GM18951 (cell line): ENCODE measurements at regions not wholly inside any gene's neighbourhood (a gene's known extent, or its start where the extent isn't known, plus 50 kb on each side); places are given as distances from the start of the nearest gene placed in this dataset.

Experiments
- POLR2A ChIP-seq: IDR thresholded peaks from 4 replicates; pipeline ENCODE4 v1.6.1; 2011; ENCODE audit warnings: mild to moderate bottlenecking; ENCODE audit not compliant: insufficient read length, insufficient read depth; ENCODE audit errors: extremely low read depth
- in situ Hi-C: fragments of 300-500 bp; cut with MboI; formaldehyde crosslinking; loops from one replicate; pipeline ENCODE4 v1.12.0; 2022; ENCODE audit warnings: low sequenced_read_pairs, mixed read lengths, inconsistent platforms; ENCODE audit not compliant: unreplicated experiment

DNA sequence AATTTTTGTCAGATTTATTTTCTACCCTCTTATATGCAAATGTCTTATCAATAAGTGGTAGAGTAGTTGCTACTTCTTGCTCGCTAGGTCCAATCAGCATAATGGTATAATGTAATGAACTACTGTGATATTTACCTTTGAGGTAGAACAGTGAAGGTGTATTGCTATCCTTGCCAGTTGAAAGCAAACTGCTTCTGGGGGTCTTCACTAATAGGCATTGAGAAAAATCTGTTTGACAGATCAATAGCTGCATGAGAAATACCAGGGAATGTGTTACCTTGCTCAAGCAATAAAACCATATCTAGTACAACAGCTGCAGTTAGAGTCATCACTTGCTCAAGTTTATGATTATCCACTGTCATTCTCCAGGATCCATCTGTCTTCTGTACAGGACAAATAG is 50.1 kb upstream of the EFEMP1 start:
- TF ChIP-seq POLR2A: no peak
- in situ Hi-C loops: loop anchor here (25.0 kb wide), 1 partner anchor 261 kb away; no protein-coding TSS in a partner anchor

DNA sequence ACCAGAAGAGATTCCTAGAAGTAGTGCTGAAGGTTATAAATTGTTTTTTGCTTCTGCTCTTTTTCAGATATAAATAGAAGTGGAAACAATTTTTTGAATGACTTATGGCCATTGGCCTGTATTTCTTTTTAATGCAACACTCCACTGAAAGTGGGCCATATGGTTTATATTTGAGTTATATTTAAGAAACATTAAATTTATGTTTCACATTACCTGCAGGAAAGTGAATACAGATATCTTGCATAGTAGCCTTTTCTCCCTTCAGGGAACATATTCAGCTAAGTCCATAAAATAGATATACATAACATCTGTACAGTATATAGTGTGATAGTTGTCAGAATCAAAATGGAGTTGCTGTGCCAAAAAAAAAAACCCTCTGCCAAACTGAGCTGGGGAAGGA is 53.1 kb upstream of the EFEMP1 start:
- in situ Hi-C loops: no loop called here
- no peak for TF ChIP-seq POLR2A

DNA sequence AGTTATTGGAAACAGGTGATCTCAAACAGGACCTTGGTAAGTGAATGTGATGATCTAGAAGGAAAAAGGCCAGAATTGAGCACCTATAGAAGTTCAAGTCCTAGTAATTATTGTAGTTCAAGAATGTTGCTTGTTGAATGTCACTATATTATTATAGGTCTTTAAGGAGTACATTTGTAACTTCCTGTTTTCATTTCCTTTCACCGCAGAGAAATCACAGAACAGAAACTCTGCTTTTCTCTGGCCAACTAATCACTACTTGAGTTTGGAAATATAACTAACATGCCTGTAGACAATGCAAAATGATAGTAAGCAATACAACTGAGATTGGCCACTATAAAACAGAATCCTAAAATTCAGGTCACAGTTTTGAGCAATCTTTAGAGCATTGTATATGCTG is 61.8 kb upstream of the EFEMP1 start:
- in situ Hi-C loops: no loop called here
- TF ChIP-seq POLR2A: no peak

DNA sequence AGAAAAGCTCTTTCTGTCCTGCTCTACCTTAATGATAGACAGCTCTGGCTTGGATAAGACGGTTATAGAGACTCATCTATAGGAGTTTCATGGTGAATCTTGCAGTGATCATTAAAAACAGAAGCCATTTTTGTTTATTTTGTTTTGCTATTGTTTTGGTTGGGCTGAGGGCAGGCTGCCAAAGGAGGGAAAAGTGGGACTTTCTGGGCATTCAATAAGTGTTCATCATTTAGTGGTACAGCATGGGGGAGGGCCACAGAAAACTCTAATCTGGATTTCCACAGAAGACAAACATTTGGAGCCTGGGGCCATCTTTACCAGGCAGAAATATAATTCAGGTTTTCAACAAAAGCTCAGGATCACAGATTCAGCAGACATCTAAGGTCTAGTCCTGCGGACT is 62.4 kb upstream of the EFEMP1 start:
- in situ Hi-C loops: no loop called here
- TF ChIP-seq POLR2A: no peak

DNA sequence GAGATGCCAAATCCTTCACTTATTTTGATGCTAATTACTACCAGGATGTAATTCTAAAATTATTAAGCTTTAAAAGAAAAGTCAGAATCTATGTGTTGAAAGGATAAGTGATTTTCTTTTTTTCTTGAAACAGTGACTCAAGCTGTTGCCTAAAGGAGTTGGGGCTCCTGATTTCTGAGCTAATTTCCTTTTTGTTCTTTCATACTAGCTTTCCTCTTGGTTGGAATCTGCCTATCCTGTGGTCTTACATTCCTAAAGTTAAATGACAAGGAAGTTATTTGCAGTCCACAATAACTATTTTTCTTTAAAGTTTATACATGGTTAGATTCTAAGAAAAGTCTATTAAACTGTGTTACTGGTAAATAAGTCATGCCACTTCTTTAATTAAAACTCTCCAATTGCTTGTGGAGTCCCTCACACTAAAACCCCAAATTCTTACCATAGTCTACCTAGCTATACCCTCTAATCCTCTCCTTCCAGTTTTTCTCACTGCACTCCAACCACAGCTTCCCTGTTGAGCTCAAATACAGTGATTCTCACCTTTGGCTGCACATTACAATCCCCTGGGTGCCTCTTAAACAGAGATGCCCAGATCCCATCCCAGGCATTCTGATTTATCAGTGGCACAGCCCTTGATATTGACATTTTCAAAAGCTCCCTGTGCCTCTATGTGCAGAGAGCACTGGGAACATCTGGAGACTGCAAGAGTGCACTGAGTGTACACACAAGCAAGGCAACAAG is 63.3 kb upstream of the EFEMP1 start:
- TF ChIP-seq POLR2A: no peak
- in situ Hi-C loops: no loop called here

DNA sequence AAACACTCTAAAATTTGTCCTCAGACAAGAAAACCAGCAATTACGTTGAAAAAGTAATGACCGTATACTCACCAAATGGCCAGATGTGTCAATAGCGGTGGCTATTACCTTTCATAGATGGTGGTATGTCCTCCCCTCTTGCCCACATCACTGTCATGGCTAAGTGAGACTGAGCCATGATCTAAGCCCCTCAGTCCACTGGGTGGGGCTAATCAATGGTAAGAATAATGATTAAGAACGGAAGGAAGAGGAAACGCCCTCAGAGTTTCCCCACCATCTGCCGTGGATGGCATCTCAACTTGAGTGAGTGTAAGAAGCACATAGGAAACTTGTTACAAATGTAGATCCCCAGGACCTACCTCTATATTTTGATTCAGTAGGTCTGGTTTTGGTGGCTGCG is 65.8 kb upstream of the EFEMP1 start:
- in situ Hi-C loops: no loop called here
- no peak for TF ChIP-seq POLR2A

DNA sequence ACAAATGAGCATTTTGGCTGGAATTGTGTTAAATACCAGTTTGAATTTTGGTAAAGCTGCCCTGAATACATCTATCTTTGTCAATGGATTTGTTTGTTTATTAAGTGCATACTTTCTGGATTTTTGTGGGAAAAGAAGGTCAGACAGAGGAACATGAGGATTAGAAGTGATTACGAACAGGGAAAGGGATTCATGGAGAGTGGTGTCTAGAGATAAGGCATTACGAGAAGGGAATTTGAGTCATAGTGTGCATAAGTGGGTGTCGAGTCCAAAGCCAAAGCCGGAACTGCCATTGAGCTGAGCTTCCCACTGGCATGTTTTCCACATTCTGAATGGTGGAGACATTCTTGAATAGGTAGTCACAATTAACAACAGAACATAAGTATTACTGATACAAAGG is 68.9 kb upstream of the EFEMP1 start:
- in situ Hi-C loops: no loop called here
- TF ChIP-seq POLR2A: no peak

GRCh38 chr2:55993685-55994084 is 70.1 kb upstream of the EFEMP1 start:
- in situ Hi-C loops: no loop called here
- no peak for TF ChIP-seq POLR2A

GRCh38 chr2:55995211-55995610 is 71.6 kb upstream of the EFEMP1 start:
- no peak for TF ChIP-seq POLR2A
- in situ Hi-C loops: no loop called here

DNA sequence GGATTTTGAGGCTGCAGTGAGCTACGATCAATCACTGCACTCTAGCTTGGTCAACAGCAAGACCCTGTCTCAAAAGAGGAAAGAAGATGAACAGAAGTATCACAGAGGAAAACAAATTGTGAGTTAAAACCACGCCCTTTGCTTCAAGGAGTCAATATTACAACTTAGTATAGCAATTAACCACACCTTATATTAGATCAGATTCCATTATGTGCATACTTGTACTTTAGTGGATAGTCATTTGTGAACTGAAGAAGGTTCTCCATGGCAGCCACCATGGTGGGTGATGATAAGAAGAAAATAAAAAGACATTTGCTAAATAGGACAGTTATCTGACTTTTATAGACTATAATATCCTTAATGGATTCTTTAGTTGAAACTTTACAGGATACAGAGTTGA is 72.3 kb upstream of the EFEMP1 start:
- in situ Hi-C loops: no loop called here
- TF ChIP-seq POLR2A: no peak

DNA sequence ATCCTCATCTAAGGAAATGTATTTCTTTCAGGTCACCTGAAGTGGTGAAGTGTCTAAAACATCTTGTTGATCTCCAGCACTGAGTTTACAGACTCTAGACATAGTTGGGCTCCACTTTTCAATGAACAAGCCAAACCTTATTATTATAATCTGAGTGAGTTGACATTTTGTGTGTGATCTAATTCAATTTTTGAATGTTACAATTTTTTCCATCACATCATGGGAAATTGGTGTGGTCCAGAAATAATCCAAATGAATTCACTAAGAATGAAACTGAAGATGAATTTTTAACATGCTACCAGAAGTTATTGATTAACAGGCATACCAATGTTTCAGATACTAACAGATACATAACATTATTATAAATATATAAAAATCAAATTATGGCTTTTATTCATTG is 75.6 kb upstream of the EFEMP1 start:
- TF ChIP-seq POLR2A: no peak
- in situ Hi-C loops: no loop called here

DNA sequence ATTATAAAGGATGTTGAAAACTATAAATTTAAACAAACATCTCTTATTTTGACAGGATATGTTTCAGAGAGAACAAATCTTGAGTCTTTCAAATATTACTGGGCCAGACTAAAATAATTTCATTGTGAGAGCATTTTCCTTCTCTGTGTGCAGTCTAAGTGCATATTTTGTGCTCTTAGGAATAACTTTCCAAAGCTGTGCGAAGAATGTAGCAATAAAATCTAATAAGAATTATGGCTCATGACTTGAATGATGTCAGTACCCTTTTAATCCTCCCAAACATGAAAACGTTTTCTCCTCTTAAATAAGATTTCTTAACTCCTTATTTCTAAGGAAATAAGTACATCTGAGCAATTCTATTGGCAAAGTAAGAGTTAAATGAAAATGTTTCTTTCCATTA is 76.2 kb upstream of the EFEMP1 start:
- in situ Hi-C loops: no loop called here
- TF ChIP-seq POLR2A: no peak

DNA sequence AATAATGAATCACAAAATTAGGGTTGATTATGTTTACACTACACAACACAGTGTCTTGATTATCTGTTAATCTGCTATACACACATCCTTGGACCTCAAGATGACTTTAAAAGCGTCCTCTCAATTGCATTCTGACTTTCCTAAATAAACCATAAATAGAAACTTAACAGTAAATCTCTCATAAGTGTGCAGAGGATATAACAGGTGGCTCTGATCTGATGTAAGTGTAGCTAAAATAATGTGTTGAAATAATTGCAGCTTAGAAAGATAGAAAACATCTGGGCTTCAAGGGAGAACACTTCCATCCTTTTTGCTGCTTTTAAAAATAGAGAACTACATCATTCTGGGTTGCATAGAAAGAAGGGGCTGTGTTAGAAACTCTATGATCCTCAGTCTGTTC is 78.4 kb upstream of the EFEMP1 start:
- in situ Hi-C loops: no loop called here
- no peak for TF ChIP-seq POLR2A

DNA sequence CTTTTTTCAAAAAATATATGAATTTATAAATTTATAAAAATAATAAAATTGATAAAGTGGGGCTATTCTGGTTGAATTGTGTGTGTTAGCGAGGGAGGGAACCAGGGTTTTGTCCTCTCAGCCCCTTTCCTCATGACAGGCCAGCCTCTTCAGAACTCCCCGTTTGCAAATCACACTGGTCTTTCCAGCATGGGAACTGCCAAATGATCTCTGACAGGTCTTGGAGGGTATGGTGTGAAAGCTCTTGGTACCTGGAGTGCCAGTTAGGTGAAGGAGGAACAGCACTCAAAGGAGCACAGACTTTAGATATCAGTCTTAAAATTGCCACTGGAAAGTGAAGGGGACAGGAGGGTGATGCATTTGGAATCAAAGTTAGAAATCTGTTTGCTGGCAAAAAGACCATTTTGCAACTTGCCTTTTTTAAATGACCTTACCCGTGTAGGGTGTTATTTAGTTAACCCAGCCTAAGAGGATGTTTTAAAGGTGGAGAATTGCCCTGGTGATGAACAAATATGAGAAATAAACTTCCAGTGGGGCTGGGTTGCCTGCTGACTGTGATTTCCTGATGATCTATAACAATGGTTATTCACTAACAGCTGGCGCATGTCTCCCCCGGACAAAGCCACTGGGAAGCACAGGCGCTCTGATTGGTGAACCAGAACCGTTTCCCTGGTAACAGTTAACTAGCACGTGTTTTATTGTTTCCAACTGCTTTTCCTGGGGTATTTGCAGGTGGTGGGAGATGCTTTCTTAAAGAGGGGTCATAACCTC is 85.3 kb upstream of the EFEMP1 start:
- no peak for TF ChIP-seq POLR2A
- in situ Hi-C loops: no loop called here

GRCh38 chr2:56009758-56010458 is 86.3 kb upstream of the EFEMP1 start:
- in situ Hi-C loops: no loop called here
- TF ChIP-seq POLR2A: no peak
